ENCODE measurements at regions not wholly inside any gene's neighbourhood (a gene's known extent, or its start where the extent isn't known, plus 50 kb on each side); places are given as distances from the start of the nearest gene placed in this dataset.

DNA sequence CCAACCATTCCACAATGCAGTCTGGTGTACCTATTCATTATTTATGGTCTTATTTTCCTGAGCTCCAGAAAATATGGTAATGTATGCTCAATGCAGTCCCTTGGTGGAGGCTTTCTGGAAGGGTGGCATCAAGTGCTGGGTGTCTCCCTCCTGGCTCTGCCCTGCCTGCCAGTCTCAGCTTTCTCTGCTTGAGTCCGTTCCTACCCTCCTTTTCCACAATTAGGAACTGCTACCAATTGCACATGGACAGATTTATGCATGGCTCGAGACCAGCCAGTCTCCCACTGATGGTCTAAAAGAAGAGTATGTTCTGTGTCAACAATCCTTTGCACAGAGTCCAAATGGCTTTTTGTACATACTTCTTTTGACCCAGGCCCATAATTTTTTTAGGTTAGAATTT lies 189.8 kb downstream of the TLE1 start:
- TF ChIP-seq, protein P1, sequence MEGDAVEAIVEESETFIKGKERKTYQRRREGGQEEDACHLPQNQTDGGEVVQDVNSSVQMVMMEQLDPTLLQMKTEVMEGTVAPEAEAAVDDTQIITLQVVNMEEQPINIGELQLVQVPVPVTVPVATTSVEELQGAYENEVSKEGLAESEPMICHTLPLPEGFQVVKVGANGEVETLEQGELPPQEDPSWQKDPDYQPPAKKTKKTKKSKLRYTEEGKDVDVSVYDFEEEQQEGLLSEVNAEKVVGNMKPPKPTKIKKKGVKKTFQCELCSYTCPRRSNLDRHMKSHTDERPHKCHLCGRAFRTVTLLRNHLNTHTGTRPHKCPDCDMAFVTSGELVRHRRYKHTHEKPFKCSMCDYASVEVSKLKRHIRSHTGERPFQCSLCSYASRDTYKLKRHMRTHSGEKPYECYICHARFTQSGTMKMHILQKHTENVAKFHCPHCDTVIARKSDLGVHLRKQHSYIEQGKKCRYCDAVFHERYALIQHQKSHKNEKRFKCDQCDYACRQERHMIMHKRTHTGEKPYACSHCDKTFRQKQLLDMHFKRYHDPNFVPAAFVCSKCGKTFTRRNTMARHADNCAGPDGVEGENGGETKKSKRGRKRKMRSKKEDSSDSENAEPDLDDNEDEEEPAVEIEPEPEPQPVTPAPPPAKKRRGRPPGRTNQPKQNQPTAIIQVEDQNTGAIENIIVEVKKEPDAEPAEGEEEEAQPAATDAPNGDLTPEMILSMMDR (IDR thresholded peaks at IDR 0.05) = no peak
- no peak for TF ChIP-seq EZH2 (IDR thresholded peaks at IDR 0.05)

Data from neural progenitor cell (in vitro differentiated cells).